ENCODE measurements at regions not wholly inside any gene's neighbourhood (a gene's known extent, or its start where the extent isn't known, plus 50 kb on each side); places are given as distances from the start of the nearest gene placed in this dataset.

- ATAC-seq (ENCODE audit: insufficient number of reproducible peaks, low FRiP score, low read depth) (no peak), DNase-seq (ENCODE audit: low spot score) (no peak)
- TF ChIP-seq CTCF (IDR thresholded peaks at IDR 0.05) = no peak
- H3K27ac ChIP-seq = no peak overlapping the region
- H3K36me3 ChIP-seq = no peaks in the 10 kb centered on the region
- no peak overlapping the region for H3K4me3 ChIP-seq
- H3K4me1 ChIP-seq (ENCODE audit: control insufficient read depth in 1 of 2, low read depth in 2 of 2) = no peaks in the 10 kb centered on the region
- H3K27me3 ChIP-seq (replicated peaks; ENCODE audit: insufficient read depth) = no peaks in the 10 kb centered on the region
- H3K9me3 ChIP-seq = no peaks in the 10 kb centered on the region
Observed at GRCh38 chr1:193676996-193677549, 490.7 kb upstream of the B3GALT2 start.

GRCh38 chr1:193674292-193674944 lies 488.0 kb upstream of the B3GALT2 start:
- DNase-seq (ENCODE audit: low spot score) = no peak

GRCh38 chr1:193666485-193667083 lies 480.2 kb upstream of the B3GALT2 start:
- H3K36me3 ChIP-seq = no peaks in the 10 kb centered on the region
- H3K27ac ChIP-seq = no peak overlapping the region
- no peaks in the 10 kb centered on the region for H3K9me3 ChIP-seq
- peaks cover 0 to 14% of the 10 kb centered on the region in 2 donors for H3K4me1 ChIP-seq (ENCODE audit: control insufficient read depth in 1 of 2, low read depth in 2 of 2)
- no peak for TF ChIP-seq CTCF (IDR thresholded peaks at IDR 0.05)
- no peak overlapping the region for H3K4me3 ChIP-seq
- DNase-seq (ENCODE audit: low spot score) = no peak
- no peaks in the 10 kb centered on the region for H3K27me3 ChIP-seq (replicated peaks; ENCODE audit: insufficient read depth)
- ATAC-seq (ENCODE audit: insufficient number of reproducible peaks, low FRiP score, low read depth) = no peak

More at GRCh38 chr1:193674292-193674944, 488.0 kb upstream of the B3GALT2 start:
- no peak for ATAC-seq (ENCODE audit: insufficient number of reproducible peaks, low FRiP score, low read depth)
- no peaks in the 10 kb centered on the region for H3K27me3 ChIP-seq (replicated peaks; ENCODE audit: insufficient read depth)
- H3K27ac ChIP-seq = no peak overlapping the region
- TF ChIP-seq CTCF (IDR thresholded peaks at IDR 0.05) = no peak
- no peaks in the 10 kb centered on the region for H3K4me1 ChIP-seq (ENCODE audit: control insufficient read depth in 1 of 2, low read depth in 2 of 2)
- no peaks in the 10 kb centered on the region for H3K9me3 ChIP-seq
- H3K4me3 ChIP-seq = no peak overlapping the region
- H3K36me3 ChIP-seq = no peaks in the 10 kb centered on the region

GRCh38 chr1:193663965-193664364 lies 477.6 kb upstream of the B3GALT2 start:
- Histone ChIP-seq H3K27me3 (replicated peaks; ENCODE audit: insufficient read depth) (no peaks in the 10 kb centered on the region), H3K4me1 (ENCODE audit: control insufficient read depth in 1 of 2, low read depth in 2 of 2) (peaks cover 3 to 39% of the 10 kb centered on the region in 2 donors), H3K36me3 (no peaks in the 10 kb centered on the region), H3K27ac (no peak overlapping the region), H3K9me3 (no peaks in the 10 kb centered on the region), H3K4me3 (no peak overlapping the region)
- DNase-seq (ENCODE audit: low spot score) (no peak), ATAC-seq (ENCODE audit: insufficient number of reproducible peaks, low FRiP score, low read depth) (no peak)
- TF ChIP-seq CTCF (IDR thresholded peaks at IDR 0.05) = no peak

- no peak for TF ChIP-seq CTCF (IDR thresholded peaks at IDR 0.05)
- no peak overlapping the region for H3K27ac ChIP-seq
- ATAC-seq (ENCODE audit: insufficient number of reproducible peaks, low FRiP score, low read depth) (no peak), DNase-seq (ENCODE audit: low spot score) (no peak)
- H3K9me3 ChIP-seq = no peaks in the 10 kb centered on the region
- H3K4me3 ChIP-seq = no peak overlapping the region
- H3K4me1 ChIP-seq (ENCODE audit: control insufficient read depth in 1 of 2, low read depth in 2 of 2) = peaks cover 8 to 59% of the 10 kb centered on the region in 2 donors
- H3K36me3 ChIP-seq = no peaks in the 10 kb centered on the region
- H3K27me3 ChIP-seq (replicated peaks; ENCODE audit: insufficient read depth) = no peaks in the 10 kb centered on the region
Observed at GRCh38 chr1:193662030-193662429, 475.6 kb upstream of the B3GALT2 start.
